ENCODE measurements at regions not wholly inside any gene's neighbourhood (a gene's known extent, or its start where the extent isn't known, plus 50 kb on each side); places are given as distances from the start of the nearest gene placed in this dataset.

DNA sequence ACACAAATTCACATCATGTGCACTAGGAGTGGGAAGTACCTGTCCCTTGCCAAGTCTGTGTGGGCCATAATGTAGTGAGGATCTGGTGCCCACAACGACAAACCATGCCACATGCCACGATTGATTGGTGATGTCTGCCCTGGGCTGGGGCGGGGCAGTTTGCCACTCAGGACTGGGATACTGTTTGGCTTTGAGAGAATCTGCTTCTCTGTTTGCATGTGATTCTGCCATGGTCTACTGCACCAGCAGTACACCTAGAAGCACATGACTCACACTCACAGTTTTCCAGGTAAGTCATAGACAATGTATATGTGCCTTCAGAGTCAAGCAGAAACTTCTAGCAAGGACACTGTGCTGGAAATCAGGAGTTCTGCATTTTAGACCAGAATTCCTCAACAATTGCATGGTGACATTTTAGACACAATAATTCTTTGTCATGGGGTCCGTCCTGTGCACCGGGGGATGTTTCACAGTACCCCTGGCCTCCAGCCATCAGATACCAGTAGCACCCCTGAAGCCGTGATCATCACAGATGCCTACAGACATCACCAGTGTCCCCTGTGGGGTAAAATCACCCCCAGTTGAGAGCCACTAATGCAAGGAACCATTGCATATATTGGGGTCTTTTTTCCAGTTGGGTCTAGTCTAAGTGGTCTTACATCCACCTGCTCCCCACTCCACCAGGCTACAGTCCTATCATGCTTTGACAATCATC, 278.3 kb downstream of the EIPR1 start:
- Mint-ChIP-seq H3K4me3 (ENCODE audit: unreplicated experiment) (no peak overlapping the region), H3K27ac (ENCODE audit: unreplicated experiment) (no peak overlapping the region)
- TF ChIP-seq, protein P1, sequence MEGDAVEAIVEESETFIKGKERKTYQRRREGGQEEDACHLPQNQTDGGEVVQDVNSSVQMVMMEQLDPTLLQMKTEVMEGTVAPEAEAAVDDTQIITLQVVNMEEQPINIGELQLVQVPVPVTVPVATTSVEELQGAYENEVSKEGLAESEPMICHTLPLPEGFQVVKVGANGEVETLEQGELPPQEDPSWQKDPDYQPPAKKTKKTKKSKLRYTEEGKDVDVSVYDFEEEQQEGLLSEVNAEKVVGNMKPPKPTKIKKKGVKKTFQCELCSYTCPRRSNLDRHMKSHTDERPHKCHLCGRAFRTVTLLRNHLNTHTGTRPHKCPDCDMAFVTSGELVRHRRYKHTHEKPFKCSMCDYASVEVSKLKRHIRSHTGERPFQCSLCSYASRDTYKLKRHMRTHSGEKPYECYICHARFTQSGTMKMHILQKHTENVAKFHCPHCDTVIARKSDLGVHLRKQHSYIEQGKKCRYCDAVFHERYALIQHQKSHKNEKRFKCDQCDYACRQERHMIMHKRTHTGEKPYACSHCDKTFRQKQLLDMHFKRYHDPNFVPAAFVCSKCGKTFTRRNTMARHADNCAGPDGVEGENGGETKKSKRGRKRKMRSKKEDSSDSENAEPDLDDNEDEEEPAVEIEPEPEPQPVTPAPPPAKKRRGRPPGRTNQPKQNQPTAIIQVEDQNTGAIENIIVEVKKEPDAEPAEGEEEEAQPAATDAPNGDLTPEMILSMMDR (IDR thresholded peaks at IDR 0.05; ENCODE audit: unreplicated experiment): no peak

DNA sequence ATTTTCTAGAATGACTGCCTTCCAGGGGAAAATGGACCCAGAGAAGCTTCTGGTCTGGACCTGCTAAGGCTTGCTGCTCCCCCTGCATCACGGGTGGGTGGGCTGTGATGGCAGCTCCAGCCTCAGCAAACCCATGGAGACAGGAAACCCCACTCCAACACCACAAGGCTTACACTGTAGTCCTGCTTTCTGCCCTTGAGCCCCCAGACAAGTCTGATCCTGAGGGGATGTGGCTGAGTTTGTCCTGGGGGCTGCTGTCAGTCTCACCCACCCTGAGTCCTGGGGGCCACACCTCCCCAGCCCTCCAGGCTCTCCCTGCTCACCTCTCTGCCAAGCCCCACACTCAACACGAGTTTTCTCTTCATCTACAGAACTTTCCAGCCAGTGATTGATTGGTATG, 279.4 kb downstream of the EIPR1 start:
- Mint-ChIP-seq H3K9me3 (ENCODE audit: unreplicated experiment) (no peaks in the 10 kb centered on the region), H3K27me3 (ENCODE audit: unreplicated experiment) (peaks cover 4% of the 10 kb centered on the region), H3K4me1 (ENCODE audit: unreplicated experiment) (no peaks in the 10 kb centered on the region), H3K27ac (ENCODE audit: unreplicated experiment) (no peak overlapping the region), H3K36me3 (ENCODE audit: low read depth, unreplicated experiment) (peaks cover 3% of the 10 kb centered on the region), H3K4me3 (ENCODE audit: unreplicated experiment) (no peak overlapping the region)
- TF ChIP-seq, protein P1 (IDR thresholded peaks at IDR 0.05; ENCODE audit: unreplicated experiment): no peak
- no peak for DNase-seq (ENCODE audit: low spot score)

More for the DNA sequence above, 278.3 kb downstream of the EIPR1 start:
- H3K36me3 Mint-ChIP-seq (ENCODE audit: low read depth, unreplicated experiment): peaks cover 3% of the 10 kb centered on the region
- DNase-seq (ENCODE audit: low spot score): no peak
- H3K4me1 Mint-ChIP-seq (ENCODE audit: unreplicated experiment): peaks cover under 1% of the 10 kb centered on the region
- H3K27me3 Mint-ChIP-seq (ENCODE audit: unreplicated experiment): peaks cover 5% of the 10 kb centered on the region
- H3K9me3 Mint-ChIP-seq (ENCODE audit: unreplicated experiment): no peaks in the 10 kb centered on the region

DNA sequence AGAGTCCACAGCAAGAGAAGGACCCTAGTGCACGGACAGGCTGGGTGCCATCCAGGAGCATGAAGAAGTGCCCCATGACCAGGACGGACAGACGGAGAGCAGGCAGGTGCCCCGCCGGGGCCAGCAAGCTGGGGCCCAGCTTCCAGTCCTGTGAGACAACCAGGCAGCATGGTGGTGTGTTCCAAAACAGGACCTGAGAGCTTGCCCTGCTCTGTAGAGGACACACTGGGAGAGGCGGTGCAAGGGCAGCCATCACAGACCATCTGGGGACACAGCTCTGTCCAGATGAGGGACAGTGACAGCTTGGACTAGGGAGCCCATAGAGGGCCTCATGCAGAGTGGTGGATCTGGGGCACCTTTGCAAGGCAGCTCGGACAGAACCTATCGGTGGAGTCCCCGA, 279.8 kb downstream of the EIPR1 start:
- Mint-ChIP-seq H3K9me3 (ENCODE audit: unreplicated experiment) (no peaks in the 10 kb centered on the region), H3K27ac (ENCODE audit: unreplicated experiment) (no peak overlapping the region), H3K4me3 (ENCODE audit: unreplicated experiment) (no peak overlapping the region), H3K36me3 (ENCODE audit: low read depth, unreplicated experiment) (peaks cover 3% of the 10 kb centered on the region), H3K27me3 (ENCODE audit: unreplicated experiment) (peaks cover 4% of the 10 kb centered on the region), H3K4me1 (ENCODE audit: unreplicated experiment) (no peaks in the 10 kb centered on the region)
- TF ChIP-seq, protein P1 (IDR thresholded peaks at IDR 0.05; ENCODE audit: unreplicated experiment): no peak
- DNase-seq (ENCODE audit: low spot score): no peak

DNA sequence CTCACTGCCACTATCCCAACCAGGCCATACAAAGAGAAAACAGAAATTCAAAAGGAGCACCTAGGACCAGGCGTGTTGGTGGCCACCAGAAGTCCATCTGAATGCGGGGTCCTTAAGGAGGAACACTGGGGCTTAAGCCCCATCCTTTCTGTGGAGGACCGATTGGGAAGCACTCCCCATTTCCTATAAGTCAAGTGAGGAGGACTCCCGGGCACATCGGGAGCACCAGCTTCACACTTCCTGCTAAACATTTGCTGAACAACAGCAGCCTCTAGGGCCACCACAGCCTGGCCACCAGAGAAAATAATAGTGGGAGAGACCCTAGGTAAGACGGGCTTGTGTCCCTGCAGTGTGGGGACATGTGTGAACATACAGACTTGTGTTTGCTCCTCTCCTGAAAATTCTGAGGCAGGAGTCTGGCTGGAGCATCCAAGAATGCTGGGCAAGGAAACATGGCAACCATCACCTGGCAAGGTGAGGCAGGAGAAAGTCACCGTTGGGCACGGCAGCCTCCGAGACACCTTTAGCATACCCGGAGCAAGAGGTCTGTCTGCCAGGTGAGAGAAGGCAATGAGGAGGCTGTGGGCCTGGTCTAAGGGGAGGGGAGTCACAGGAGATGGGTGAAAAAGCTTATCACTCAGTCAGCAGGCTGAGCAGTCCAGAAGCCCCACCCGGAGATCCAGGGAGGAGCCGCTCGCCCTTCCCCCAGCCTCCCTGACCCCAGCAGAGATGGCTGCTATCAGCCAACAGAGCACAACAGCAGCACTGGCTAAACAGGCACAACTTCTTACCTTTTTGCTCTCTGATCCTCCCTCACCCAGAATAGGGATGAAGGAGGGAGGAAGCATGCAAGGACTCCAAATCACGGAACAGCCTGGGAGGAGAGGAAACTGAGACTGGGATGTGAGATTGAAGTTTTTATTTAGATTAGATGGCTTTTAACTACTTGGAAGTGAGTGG, 282.3 kb downstream of the EIPR1 start:
- DNase-seq (ENCODE audit: low spot score): no peak
- H3K27ac Mint-ChIP-seq (ENCODE audit: unreplicated experiment): no peak overlapping the region
- H3K4me1 Mint-ChIP-seq (ENCODE audit: unreplicated experiment): peaks cover 3% of the 10 kb centered on the region
- no peaks in the 10 kb centered on the region for H3K9me3 Mint-ChIP-seq (ENCODE audit: unreplicated experiment)
- TF ChIP-seq, protein P1 (IDR thresholded peaks at IDR 0.05; ENCODE audit: unreplicated experiment): no peak
- H3K27me3 Mint-ChIP-seq (ENCODE audit: unreplicated experiment): no peaks in the 10 kb centered on the region
- H3K4me3 Mint-ChIP-seq (ENCODE audit: unreplicated experiment): no peak overlapping the region
- no peaks in the 10 kb centered on the region for H3K36me3 Mint-ChIP-seq (ENCODE audit: low read depth, unreplicated experiment)

All from endothelial cell (in vitro differentiated cells).